K562 (cell line): ENCODE measurements at regions not wholly inside any gene's neighbourhood (a gene's known extent, or its start where the extent isn't known, plus 50 kb on each side); places are given as distances from the start of the nearest gene placed in this dataset.

Experiments used
- ARID2 ChIP-seq: fragments of 450-650 bp; IDR thresholded peaks from 2 replicates; pipeline ENCODE4 v1.6.1; 2017; ENCODE audit warnings: antibody characterized with exemption, mild to moderate bottlenecking
- BHLHE40 ChIP-seq: IDR thresholded peaks from 2 replicates; pipeline ENCODE4 v1.6.1; 2011; ENCODE audit warnings: low read length, improper control_type of control experiment
- CEBPG ChIP-seq, 3 experiments: fragments of 200-800 bp in 1 of 3; sonication (Bioruptor generic) in 1 of 3; sonication (generic) in 1 of 3; formaldehyde crosslinking in 1 of 3; IDR thresholded peaks in 2 of 3; conservative IDR thresholded peaks in 1 of 3; 2 replicates each; pipeline versions ENCODE4 v1.6.1 to v1.8.0; 2016 to 2022; ENCODE audit warnings: missing compliant biosample characterization in 2 of 3, missing genetic modification characterization in 2 of 3, mild to moderate bottlenecking in 1 of 3, missing genetic modification reagents in 1 of 3
- HMG20A ChIP-seq: fragments of 450-650 bp; formaldehyde crosslinking; conservative IDR thresholded peaks from 2 replicates; pipeline ENCODE4 v1.4.0; 2020; ENCODE audit warnings: mild to moderate bottlenecking, mixed read lengths
- L3MBTL2 ChIP-seq: fragments of 450-650 bp; IDR thresholded peaks from 2 replicates; pipeline ENCODE4 v1.6.1; 2016; ENCODE audit warnings: mild to moderate bottlenecking, moderate library complexity
- RAD21 ChIP-seq, 2 experiments: fragments of 250-450 bp in 1 of 2; fragments of 450-650 bp in 1 of 2; sonication (Bioruptor Pico) in 1 of 2; formaldehyde crosslinking in 1 of 2; IDR thresholded peaks in 1 of 2; conservative IDR thresholded peaks in 1 of 2; 2 replicates each; pipeline versions ENCODE4 v1.4.0 to v1.8.0; 2020 to 2022; ENCODE audit warnings: mild to moderate bottlenecking in 2 of 2, moderate library complexity in 1 of 2
- REST ChIP-seq, 2 experiments: fragments of 450-650 bp; formaldehyde crosslinking in 1 of 2; IDR thresholded peaks; 2 replicates each; pipeline versions ENCODE4 v1.4.0 to v1.6.1; 2014 to 2020; ENCODE audit warnings: mild to moderate bottlenecking in 2 of 2, borderline replicate concordance in 1 of 2, low read depth in 1 of 2
- SIN3A ChIP-seq, 2 experiments: fragments of 150-350 bp in 1 of 2; IDR thresholded peaks; 2 replicates each; pipeline ENCODE4 v1.6.1; 2011 to 2016; ENCODE audit warnings: borderline replicate concordance in 2 of 2, low read depth in 2 of 2, low read length in 2 of 2, mild to moderate bottlenecking in 2 of 2, moderate library complexity in 2 of 2; ENCODE audit not compliant: control insufficient read depth in 1 of 2
- TF ChIP-seq, protein P1 (sequence below): fragments of 450-650 bp; formaldehyde crosslinking; IDR thresholded peaks from 2 replicates; pipeline ENCODE4 v1.4.0; 2020; ENCODE audit warnings: mild to moderate bottlenecking, moderate library complexity
- TF ChIP-seq, protein P2 (sequence below): fragments of 450-650 bp; formaldehyde crosslinking; conservative IDR thresholded peaks from 2 replicates; pipeline ENCODE4 v1.4.0; 2022; ENCODE audit warnings: mild to moderate bottlenecking, missing genetic modification characterization
- TF ChIP-seq, protein P3 (sequence below): sonication (generic); formaldehyde crosslinking; IDR thresholded peaks from 2 replicates; pipeline ENCODE4 v1.8.0; 2022; ENCODE audit warnings: missing genetic modification reagents, mild to moderate bottlenecking, moderate library complexity, borderline replicate concordance

GRCh38 chrX:40468033-40468846 lies 112.5 kb upstream of the ATP6AP2 start (continued):
- TF ChIP-seq REST (IDR thresholded peaks at IDR 0.05; ENCODE audit: borderline replicate concordance) (peak; percentile 83), REST (CRISPR knock-in tag; IDR thresholded peaks at IDR 0.05; ENCODE audit: low read depth) (no peak), HMG20A (CRISPR knock-in tag) (no peak), ARID2 (0 out of 2 replicates have a peak, but pooled peaks have one; percentile 37), CEBPG (CRISPR knock-in tag; IDR thresholded peaks at IDR 0.05) (no peak), CEBPG (tag; conservative IDR thresholded peaks at IDR 0.05 in 1 of 2, IDR thresholded peaks at IDR 0.05 in 1 of 2) (0 out of 4 replicates have a peak, but pooled peaks of 1 of the 2 experiments have one; percentile 8), RAD21 (CRISPR knock-in tag; conservative IDR thresholded peaks at IDR 0.05 in 1 of 2, IDR thresholded peaks at IDR 0.05 in 1 of 2) (peak; percentile 79 to 81), BHLHE40 (no peak), SIN3A (IDR thresholded peaks at IDR 0.05; ENCODE audit: borderline replicate concordance in 2 of 2, control insufficient read depth in 1 of 2, low read depth in 2 of 2, low read length in 2 of 2) (no peak), L3MBTL2 (no peak)
- TF ChIP-seq, protein P1, sequence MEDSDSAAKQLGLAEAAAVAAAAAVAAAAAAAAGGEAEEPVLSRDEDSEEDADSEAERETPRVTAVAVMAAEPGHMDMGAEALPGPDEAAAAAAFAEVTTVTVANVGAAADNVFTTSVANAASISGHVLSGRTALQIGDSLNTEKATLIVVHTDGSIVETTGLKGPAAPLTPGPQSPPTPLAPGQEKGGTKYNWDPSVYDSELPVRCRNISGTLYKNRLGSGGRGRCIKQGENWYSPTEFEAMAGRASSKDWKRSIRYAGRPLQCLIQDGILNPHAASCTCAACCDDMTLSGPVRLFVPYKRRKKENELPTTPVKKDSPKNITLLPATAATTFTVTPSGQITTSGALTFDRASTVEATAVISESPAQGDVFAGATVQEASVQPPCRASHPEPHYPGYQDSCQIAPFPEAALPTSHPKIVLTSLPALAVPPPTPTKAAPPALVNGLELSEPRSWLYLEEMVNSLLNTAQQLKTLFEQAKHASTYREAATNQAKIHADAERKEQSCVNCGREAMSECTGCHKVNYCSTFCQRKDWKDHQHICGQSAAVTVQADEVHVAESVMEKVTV (CRISPR knock-in tag): peak; percentile 77
- TF ChIP-seq, protein P2, sequence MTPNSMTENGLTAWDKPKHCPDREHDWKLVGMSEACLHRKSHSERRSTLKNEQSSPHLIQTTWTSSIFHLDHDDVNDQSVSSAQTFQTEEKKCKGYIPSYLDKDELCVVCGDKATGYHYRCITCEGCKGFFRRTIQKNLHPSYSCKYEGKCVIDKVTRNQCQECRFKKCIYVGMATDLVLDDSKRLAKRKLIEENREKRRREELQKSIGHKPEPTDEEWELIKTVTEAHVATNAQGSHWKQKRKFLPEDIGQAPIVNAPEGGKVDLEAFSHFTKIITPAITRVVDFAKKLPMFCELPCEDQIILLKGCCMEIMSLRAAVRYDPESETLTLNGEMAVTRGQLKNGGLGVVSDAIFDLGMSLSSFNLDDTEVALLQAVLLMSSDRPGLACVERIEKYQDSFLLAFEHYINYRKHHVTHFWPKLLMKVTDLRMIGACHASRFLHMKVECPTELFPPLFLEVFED (CRISPR knock-in tag): no peak
- TF ChIP-seq, protein P3, sequence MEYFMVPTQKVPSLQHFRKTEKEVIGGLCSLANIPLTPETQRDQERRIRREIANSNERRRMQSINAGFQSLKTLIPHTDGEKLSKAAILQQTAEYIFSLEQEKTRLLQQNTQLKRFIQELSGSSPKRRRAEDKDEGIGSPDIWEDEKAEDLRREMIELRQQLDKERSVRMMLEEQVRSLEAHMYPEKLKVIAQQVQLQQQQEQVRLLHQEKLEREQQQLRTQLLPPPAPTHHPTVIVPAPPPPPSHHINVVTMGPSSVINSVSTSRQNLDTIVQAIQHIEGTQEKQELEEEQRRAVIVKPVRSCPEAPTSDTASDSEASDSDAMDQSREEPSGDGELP (CRISPR knock-in tag): peak; percentile 88
